ENCODE measurements at regions not wholly inside any gene's neighbourhood (a gene's known extent, or its start where the extent isn't known, plus 50 kb on each side); places are given as distances from the start of the nearest gene placed in this dataset.
A peak's percentile ranks its signal among the peaks of the same experiment; 100 is the strongest.
"Not testable (repeated sequence)": the region's sequence is repeated elsewhere in the genome, so short reads cannot be mapped to it uniquely, and the experiment has no call there.

GRCh38 chr13:48810013-48810412 lies 156.3 kb downstream of the CYSLTR2 start:
- DNase-seq, result no peak

DNA sequence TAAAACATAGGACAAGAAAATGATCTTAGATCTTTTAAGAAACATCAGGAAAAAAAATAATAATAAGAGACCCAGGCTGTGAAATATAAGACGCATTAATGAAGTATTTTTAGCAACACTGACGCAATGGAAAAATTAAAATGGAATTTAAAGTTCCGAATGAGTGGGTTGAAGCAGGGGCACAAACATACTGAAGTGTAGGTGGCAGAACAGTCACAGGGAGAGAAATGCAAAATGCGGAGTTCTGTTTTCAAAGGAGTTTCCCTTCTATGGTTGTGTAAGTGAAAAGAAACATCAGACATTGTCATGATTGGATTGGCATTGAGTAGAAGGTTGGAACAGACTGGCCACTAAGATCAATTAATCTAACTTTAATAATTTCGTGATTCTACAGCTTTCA lies 159.8 kb downstream of the CYSLTR2 start:
- no peak for DNase-seq

- DNase-seq, result no peak
These were observed 159.0 kb upstream of the FNDC3A start for GRCh38 chr13:48816700-48817099.

DNA sequence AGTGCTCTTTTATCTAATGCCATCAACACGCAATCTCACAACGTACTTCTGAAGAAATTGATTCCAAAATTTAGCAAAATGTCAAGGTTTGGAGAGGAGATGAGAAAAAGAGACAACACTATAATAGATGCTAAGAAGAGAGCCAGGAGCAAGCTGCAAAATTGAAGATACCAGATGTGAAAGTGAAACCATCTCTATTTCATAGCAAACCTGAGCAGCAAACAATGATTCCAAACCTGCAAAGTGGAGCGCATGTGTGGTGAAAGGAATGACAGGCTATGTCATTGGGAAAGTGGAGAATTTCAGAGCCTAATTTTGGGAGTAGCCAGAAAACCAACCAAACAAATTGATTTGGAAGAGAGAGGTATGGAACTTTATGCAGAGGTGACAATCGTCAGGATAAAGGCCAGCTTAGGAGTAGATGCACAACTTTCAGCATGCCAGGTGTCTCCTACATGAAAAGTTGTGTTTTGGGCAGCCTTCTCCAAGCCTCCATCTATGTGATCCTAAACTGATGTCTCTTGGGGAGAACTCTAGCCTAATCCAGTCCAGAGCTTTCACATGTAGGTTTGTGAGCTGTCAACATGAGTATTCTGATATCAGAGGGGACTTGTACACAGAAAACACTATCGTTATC lies 158.4 kb upstream of the FNDC3A start:
- DNase-seq, result no peak

DNA sequence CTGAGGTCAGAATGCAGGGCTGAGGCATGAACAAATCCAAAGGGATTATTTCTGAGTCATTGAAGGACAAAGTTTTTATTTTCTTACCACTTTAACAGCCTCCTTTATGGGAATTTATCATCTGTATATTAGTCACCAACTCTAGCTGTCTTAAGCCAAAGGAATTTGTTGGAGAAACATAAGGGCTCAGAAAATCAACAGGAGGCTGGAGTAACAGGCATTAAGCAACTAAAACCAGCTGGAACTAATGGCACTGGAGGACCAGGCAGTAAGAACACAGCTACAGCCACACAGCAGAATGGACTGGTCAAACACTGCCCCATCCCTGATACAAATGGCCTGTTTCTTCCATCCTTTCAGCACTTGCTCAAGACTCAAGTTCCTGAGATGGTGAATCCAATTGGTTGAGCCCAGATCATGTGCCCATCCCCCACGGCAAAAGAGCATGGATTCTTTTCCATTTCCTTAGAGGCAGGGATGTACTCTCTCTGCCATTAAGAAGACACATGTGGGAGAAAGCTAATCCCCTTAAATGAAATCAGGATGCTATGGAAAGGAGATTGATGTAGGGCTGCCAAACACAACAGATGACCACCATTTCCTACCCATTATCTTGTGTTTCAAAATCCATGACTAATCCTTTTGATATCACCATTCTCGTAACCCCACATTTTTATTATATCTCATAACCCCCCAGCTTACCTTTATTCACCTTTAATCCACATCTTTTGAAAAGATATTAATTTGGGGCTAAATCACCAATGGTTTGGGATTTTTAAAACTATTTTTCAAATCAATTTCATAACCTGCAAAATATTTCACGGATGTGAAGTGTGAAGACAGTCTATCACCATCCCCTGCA lies 157.0 kb upstream of the FNDC3A start:
- DNase-seq, result no peak

DNA sequence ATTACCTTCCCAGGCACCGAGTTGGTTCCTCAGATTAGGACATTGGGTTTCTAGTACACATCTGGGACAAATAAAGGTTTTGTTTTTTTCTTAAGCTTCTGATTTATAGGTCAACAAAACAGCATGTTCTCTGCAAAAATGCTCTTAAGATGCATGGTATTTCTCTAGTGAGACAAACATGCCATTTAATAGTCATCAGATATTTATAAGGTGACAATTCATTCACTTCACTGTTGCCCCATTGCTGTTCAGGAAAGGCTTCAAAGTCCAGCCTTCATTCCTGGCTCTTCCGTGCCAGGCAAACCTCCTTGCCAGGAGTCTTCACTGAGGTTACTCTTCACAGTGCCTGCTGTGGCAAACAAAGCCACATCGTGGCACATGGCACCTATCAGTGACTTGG lies 156.3 kb upstream of the FNDC3A start:
- no peak for DNase-seq

DNA sequence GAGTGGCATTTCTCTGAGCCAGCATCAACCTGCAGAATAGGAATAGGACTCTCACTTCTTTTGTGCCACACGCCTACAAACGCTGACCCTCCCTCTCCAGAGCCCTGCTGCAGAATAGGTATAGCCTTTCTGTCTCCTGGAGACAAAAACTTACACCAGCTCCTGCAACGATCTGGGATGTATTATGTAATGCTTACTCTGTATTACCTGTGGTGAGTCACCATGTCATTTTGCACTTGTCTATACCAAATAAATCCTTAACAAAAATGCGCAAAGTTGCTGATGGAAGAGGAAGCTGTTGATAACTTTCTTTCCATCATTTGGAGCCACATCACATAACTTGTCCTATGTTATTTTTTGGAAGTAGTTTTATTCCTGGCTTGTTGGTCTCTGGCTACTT lies 155.8 kb upstream of the FNDC3A start:
- no peak for DNase-seq

DNA sequence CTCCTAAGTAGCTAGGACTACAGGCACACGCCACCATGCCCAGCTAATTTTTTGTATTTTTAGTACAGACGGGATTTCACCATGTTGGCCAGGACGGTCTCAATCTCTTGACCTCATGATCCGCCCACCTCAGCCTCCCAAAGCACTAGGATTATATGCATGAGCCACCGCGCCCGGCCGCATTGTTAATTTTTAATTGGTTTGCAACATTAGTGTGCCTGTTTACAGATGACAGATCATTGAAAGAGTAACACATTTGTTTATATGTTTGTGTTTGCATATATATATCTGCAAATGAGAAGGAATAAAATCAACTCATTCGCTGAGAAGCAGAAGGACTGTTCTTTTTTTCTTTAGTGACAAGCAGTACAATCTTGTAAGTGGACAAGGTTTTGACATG lies 152.2 kb upstream of the FNDC3A start:
- DNase-seq, result not testable (repeated sequence)

DNA sequence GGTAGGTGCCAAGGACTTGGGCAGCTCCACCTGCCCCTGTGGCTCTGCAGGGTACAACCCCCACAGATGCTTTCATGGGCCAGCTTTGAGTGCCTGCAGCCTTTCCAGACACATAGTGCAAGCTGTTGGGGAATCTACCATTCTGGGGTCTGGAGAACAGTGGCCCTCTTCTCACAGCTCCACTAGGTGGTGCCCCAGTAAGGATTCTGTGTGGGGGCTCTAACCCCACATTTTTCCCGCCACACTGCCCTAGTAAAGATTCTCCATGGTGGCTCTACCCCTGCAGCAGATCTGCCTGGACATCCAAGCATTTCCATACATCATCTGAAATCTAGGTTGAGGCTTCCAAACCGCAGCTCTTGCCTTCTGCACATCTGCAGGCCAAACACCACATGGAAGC lies 149.7 kb upstream of the FNDC3A start:
- DNase-seq, result no peak

- DNase-seq, result not testable (repeated sequence)
These were observed 148.7 kb upstream of the FNDC3A start for GRCh38 chr13:48826922-48827454.

GRCh38 chr13:48827709-48828108 lies 148.0 kb upstream of the FNDC3A start:
- no peak for DNase-seq

- peak; percentile 77 for DNase-seq
These were observed 146.7 kb upstream of the FNDC3A start for GRCh38 chr13:48828962-48829411.

- DNase-seq, result no peak
These were observed 146.2 kb upstream of the FNDC3A start for GRCh38 chr13:48829536-48829935.

DNA sequence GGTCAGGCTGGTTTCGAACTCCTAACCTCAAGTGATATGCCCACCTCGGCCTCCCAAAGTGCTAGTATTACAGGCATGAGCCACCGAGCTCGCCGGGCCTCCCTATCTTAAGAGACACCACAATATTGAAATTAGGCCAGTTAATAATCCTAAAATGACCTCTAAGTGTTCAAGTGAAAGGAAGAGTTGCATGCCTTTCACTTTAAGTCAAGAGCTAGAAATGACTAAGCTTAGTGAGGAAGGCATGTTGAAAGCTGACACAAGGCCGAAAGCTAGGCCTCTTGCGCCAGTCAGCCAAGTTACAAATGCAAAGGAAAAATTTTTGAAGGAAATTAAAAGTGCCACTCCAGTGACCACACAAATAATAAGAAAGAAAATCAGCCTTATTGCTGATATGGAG lies 144.5 kb upstream of the FNDC3A start:
- DNase-seq, result no peak

GRCh38 chr13:48833412-48833811 lies 142.3 kb upstream of the FNDC3A start:
- no peak for DNase-seq

- DNase-seq, result not testable (repeated sequence)
These were observed 140.4 kb upstream of the FNDC3A start for GRCh38 chr13:48835326-48835725.

DNA sequence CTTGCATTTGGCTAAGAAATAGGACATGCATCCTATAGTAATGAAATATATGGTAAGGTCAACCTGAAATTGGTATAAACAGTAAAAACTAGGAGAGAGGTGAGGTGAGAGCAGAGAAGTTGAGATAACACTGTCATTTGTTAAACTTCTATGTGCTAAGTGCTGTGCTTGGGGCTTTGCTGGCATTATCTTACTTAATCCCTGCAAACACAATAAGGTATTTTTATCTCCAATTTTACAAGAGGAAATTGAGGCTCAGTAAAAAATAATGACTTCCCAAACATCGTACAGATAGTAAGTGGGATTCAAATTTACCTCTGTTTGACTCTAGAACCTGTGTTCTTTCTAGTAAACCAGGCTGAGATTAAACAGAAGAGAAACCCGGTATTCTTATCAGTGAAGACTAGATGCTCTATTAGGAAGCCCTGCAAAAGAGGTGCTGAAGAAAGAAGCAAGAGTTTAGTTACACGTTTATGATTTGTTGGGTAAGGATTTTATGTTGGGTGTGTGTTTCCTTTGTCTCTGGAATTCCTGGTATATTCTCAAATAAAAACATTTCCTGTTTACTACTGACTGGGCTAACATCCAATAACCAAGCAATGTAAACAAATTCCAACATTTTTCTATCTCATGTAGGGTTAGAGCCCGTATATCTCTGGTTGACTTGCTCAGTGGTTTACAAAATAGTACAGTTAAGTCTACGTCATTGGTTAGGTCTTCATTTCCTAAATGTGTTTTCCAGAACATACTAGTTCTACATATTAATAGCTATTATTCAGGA lies 137.3 kb upstream of the FNDC3A start:
- DNase-seq, result no peak

GRCh38 chr13:48839171-48839570 lies 136.5 kb upstream of the FNDC3A start:
- DNase-seq, result no peak

DNA sequence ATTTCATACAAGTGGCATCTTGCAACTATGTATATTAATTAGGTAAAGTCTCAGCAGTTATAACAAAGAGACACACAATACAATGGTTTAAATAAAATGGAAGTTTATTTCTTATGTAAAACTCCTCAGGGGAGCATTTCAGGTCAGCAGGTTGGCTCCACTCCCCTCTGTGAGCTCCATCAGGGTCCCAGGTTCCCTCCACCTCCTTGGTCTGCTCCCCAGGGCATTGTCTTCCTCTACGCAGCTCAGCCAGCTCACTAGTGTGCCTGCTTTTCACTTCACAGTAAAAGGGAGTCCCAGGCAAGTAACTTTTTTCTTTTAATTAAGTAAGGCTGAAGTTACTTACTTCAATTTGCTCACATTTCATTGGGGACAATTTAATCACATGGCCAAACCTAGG lies 135.3 kb upstream of the FNDC3A start:
- no peak for DNase-seq

DNA sequence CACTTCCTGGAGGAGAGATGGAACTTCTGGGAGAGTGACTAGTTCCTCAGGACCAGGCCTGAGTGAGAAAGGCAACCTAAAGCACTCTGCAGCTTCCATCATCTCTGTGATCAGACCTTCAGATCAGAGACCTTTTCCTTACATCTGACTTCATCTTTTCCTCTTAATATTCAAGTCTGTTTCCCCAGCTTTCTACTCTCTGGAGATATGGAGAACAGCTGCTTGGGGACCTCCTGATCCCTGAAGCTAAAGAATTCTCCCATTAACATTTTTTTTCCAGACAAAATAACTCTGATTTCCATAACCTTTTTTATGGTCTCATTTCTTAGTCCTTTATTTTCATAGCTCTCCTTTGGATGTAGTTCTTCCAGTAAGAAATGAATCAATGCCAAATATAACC lies 133.4 kb upstream of the FNDC3A start:
- DNase-seq, result no peak

GRCh38 chr13:48843630-48844380 lies 131.9 kb upstream of the FNDC3A start:
- DNase-seq, result no peak

DNA sequence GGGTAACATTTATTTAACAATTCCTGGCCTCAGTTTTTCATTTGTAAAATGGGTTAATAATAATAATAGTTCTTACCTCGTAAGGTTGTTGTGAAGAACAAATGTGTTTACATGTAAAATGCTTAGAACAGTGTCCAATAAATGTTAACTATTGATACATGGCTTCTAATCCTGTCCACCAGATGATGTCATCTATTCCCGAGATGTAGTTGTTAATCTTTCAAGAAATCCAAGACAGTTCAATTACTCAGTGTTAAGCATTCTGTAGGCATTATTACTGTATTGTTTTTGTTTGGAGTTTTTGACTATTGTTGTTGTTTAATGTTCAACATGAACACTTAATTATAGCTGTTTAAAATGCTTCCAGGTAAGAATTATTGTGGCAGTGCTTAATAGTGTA lies 131.0 kb upstream of the FNDC3A start:
- no peak for DNase-seq

GRCh38 chr13:48849515-48849914 lies 126.2 kb upstream of the FNDC3A start:
- no peak for DNase-seq

Data from COR-L47 (cell line).